ENCODE measurements at regions not wholly inside any gene's neighbourhood (a gene's known extent, or its start where the extent isn't known, plus 50 kb on each side); places are given as distances from the start of the nearest gene placed in this dataset.
"Not testable (repeated sequence)": the region's sequence is repeated elsewhere in the genome, so short reads cannot be mapped to it uniquely, and the experiment has no call there.

DNA sequence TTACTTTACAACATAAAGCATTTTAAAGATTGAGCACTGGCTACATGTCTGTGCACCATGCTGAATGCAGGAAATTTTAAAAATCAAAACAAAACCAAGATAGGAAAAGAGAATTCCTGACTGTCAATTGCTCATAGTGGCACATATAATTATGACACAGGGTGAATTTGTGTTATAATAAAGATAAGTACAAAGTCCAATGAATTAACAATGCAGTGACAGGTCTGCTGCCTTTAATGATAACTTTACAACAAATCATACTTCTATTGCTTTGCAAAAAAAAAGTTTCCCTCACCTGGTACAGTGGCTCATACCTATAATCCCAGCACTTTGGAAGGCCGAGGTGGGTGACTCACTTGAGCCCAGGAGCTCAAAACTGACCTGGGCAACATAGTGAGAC is 93.8 kb upstream of the OSBPL8 start:
- DNase-seq (ENCODE audit: low read depth in 1 of 2, low spot score in 1 of 2): no peak

DNA sequence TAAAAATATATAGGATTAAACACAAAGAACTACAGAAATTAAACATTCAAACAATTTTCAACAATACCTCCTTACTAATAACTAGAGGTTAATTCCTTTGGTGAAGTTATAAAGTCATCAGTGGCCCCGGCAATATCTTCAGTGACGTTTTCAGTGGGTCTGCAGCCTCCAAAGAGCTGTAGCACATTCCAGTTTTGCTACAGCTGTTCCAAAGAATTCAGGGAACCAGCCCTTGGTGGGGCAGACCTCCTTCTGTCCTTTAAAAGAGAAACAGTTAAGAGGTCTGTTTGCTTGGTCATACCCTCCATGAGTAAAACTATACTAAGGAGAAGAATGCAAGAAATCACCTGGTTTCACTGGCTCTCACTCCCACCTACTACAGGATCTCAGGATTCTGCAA is 99.2 kb upstream of the ZDHHC17 start:
- DNase-seq (ENCODE audit: low read depth in 1 of 2, low spot score in 1 of 2): no peak

DNA sequence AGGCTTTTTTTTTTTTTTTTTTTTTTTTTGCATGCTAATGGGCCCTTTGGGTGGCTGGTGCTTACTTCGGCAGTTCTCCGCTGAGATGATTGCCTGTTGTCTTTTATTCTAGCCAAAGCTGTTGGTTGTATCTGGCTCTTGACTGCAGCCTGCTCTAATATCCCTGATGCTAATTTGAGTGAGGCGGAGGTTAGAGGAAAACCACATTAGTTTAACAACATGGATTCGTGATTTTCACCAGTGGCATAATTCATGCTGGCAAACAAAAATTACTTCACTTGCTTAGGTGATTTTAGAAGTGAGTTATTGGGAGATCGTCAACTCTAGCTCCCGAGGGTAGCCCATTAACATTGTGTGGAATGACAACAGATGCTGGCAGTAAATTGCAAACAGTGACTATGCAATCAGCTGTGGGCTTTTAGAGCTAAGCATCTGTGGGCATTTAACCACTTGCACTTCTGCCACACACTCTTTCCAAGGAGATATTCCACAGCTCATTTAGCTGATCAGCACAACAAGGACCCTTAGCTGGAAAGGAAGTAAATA is 97.6 kb upstream of the ZDHHC17 start:
- no peak for DNase-seq (ENCODE audit: low read depth in 1 of 2, low spot score in 1 of 2)

DNA sequence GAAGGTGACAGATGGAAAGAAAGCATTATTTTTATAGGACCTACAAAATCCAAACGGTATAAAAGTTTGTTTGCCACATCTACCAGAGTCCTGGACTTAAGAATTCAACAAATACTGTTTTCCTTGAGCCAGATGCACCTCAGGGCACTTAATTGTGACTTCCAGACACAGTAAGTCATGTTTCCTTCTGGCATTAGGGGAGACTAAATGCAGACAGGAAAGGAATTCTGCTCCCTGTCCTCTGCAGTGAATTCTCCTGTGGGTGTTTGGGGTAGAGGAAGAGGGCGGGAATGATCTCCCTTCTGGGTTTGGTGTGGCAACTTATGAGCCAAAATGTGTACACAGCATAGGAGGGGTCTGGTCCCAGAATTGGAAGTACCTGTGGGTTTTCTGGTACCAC is 93.9 kb upstream of the ZDHHC17 start:
- no peak for DNase-seq (ENCODE audit: low read depth in 1 of 2, low spot score in 1 of 2)

DNA sequence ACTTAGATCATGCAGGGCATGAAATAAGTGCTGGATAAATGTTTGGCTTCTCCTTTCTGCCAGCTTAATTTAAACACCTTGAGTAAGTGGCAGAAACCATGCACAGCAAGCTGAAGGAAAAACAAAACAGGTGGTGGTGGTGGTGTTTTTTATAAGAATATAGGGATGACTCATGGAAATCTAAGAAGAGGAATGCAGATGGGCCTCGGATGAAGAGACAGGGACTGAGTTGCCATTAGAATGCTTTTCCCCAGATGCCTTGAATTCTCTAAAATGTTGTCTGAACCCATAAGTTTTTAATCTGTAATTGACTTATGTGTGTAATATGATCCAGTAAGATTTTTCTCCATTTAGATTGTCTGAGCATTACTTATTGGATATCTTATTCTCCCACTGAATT is 93.1 kb upstream of the ZDHHC17 start:
- no peak for DNase-seq (ENCODE audit: low read depth in 1 of 2, low spot score in 1 of 2)

DNA sequence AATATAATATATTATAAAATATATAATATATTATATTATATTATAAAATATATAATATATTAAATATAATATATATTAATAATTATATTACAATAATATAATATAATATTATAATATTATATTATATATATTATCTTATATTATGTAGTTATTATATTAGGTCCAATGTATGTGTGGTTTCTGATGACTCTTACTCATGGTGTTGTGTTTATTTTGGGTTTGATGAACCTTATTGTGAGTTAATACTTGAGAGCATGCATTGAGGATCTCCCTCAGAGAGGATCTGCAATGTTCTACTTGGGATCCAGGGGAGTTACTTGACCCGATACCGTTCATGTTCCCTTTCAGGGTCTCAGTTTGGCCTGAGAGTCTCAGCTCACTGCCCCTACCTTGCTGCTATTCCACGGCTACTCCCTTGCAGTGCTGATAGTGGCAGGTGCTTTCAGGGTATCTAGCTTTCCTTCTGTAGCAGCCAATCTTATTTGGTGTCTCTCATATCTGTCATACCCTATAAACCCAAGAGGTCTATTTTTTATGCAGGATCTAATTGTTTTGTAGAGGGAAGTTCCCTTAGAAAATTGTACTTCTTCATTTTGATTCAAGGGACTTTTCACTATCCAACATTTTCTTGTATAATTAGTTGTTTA is 89.1 kb upstream of the ZDHHC17 start:
- no peak for DNase-seq (ENCODE audit: low read depth in 1 of 2, low spot score in 1 of 2)

DNA sequence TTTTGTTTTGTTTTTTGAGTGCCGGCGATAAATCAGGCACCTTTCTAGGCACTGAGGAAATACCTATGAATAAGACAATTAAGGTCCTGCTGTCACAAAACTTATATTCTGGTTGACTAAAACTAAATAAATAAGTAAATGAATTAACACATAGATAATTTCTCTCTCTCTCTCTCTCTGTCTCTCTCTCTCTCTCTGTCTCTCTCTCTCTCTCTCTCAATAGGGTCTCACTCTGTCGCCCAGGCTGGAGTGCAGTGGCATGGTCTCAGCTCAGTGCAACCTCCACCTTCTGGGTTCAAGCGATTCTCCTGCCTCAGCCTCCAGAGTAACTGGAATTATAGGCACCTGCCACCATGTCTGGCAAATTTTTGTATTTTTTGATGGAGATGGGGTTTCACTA is 87.7 kb upstream of the ZDHHC17 start:
- DNase-seq (ENCODE audit: low read depth in 1 of 2, low spot score in 1 of 2): not testable (repeated sequence)

DNA sequence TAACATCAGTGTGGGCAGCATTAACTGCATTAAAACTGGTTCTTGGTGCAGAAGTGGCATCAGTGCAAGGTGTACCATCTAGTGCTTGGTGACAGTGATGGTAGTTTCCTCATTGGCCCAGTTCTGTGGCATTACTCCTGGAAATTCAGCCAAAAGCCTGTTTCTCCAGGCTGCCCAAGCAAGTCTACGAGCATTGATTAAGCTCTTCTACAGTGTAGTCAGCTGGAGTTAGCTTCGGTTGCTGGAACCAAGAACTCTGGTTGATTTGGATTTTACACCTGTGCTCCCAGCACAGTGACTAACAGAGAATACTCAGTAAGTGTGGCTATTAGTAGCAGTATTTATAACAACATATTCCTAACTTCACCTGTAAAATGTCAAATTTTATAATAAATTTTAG is 84.9 kb upstream of the ZDHHC17 start:
- no peak for DNase-seq (ENCODE audit: low read depth in 1 of 2, low spot score in 1 of 2)

DNA sequence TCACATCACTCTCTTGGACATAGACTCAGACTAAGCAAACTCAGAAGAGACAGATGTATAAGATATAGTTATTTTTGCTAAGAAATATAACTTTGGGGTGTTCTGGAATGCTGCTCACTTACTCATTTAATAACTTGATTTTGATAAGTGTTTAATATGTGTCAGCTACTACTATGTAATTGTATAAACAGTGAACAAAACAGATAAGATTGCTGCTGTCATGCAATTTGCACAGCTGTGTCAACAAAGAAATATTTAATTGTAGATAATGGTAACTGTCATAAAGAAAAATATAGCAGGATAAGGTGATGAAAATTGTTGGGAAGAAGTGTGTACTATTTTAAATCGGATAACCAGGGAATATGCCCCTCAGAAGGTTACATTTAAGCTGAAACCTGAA is 84.1 kb upstream of the ZDHHC17 start:
- DNase-seq (ENCODE audit: low read depth in 1 of 2, low spot score in 1 of 2): no peak

DNA sequence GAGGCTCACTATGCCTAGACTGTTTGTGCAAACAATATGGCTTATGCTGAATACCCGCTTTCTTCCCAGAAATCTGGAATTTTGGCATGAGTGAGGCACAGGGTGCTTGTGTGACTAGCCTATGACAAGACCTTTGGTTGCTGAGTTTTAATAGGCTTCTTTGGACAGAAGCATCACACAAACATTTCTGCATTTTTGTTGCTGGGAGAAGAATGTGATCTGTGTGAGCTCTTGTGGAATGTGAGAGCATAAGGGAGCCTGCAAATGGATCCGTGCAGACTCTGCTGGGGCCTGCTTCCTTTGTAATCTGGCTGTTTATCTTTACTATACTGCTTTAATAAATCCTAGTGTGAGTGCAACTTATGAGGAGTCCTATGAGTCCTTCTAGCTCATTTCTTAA is 83.0 kb upstream of the ZDHHC17 start:
- DNase-seq (ENCODE audit: low read depth in 1 of 2, low spot score in 1 of 2): no peak

DNA sequence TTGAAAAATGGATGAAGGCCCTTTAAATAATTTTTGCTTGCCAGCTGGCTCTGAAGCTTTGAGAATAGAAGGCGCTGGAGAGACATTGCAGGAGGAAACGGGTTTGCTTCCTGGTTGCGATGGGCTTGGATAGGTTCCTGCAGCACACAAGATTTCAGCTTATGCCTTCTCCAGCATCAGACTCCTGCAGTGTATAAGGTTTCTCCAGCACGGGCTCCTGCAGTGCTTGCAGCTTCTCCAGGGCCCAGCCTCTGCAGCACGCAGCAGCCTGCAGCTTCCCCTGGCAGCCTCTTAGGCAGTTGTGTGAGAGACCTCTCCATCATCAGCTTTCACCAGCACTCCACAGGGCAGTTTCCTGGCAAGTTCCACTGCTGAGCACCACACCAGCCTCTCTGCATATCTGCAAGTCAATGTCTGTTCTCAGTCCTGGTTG is 78.7 kb upstream of the ZDHHC17 start:
- no peak for DNase-seq (ENCODE audit: low read depth in 1 of 2, low spot score in 1 of 2)

DNA sequence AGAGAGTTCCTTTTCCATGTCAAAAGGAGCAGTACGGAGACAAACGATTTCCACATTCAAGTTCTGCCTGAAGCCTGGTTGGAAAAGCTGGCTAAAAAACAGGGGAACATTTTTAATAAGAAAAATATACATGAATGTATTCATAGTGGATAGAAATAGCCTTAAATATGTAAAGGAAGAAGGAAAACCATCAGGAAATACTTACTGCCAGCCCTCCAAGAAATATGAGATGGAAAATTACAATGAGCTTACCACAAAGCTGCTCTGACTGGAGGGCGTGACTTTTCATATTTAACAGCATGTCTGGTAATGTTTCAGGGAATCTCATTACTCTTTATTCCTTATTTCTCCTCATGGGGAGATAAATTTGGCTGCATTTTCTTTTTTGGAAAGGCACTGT is 75.9 kb upstream of the ZDHHC17 start:
- no peak for DNase-seq (ENCODE audit: low read depth in 1 of 2, low spot score in 1 of 2)

DNA sequence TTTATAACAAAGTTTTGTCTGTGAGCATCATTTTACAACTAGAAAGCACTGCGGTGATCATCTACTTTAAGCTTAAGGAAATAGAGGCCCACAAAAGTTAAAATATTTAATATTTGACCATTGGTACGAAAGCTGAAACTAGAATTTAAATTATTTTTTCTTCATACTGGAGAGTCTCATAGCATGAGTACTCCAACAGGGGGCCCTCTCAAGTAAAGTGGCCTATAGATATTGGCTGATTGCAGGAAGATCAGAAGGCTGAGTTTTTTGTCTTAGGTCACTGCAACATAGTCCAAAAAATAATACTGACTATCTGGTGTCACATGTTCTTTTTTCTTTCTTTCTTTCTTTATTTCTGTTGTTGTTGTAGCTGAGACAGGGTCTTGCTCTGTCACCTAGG is 75.3 kb upstream of the ZDHHC17 start:
- DNase-seq (ENCODE audit: low read depth in 1 of 2, low spot score in 1 of 2): no peak

DNA sequence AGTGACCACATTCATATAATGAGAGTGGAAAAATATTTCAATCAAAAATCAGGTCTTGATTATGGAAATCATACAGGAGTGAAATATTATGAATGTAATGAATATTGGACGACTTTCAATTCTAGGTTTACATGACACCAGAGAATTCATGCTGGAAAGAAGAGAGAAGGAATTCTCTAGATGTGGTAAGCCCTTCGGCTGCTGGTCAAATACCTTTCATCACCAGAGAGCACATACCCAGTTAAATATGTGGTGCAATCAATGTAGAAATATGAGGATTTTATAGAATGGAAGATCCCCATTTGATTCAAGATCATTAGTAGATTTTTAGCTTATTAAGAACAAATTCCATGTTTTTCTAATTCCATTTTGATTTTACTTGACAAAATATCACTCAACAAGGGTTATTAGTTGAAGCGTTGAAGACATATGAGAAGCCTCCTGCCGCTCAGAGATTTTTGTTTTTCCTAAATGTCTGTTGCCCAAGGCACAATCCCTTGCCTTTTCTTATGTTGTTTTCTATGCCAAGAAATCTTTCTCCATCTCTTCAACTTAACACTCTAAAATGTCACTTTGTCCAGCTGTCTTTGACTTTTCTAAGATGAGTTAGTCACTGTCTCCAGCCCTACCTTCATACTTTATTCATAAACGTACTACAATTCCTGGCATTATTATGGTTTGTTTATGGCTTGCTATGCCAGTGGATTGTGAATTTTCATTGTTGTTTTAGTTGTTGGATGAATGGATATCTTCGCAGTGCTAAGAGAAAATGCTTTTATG is 72.8 kb upstream of the ZDHHC17 start:
- no peak for DNase-seq (ENCODE audit: low read depth in 1 of 2, low spot score in 1 of 2)

DNA sequence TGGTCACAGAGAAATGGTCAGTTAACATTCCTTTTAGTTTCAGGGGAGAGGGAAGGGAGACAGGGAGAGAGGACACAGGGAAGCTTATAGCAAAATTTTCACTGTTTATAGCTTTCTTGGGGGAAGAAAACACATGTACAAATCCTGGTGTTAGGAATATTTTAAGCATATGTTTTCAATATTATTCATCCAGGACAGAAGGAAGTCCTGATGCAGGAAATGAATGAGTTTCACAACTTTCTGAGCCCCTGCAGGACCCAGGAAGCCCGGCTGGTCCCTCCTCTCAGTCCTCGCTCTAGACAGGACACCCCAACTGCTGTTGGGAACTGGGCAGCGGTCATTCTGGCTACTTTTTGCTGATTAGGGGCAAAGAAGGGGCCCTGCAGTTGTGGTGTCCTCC is 71.1 kb upstream of the ZDHHC17 start:
- no peak for DNase-seq (ENCODE audit: low read depth in 1 of 2, low spot score in 1 of 2)

DNA sequence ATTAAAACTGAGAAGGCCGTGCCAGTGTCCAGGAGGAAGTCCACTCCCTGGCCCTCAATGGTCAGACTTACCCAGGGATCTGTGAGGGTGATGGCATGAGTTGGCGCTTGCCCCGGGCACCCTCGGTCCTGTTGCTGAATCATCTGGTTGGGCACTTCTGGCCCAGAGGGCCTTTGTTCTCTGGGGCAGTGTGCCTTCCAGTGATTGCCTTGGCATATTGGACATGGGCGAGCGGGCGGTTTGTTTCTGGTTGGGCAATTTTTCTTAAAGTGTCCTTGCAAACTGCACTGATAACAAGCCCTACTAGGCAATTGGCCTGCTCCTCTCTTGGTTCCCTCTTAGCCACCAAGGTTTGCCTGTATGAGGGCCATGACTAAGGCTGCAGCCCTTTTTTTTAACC is 69.5 kb upstream of the ZDHHC17 start:
- no peak for DNase-seq (ENCODE audit: low read depth in 1 of 2, low spot score in 1 of 2)

DNA sequence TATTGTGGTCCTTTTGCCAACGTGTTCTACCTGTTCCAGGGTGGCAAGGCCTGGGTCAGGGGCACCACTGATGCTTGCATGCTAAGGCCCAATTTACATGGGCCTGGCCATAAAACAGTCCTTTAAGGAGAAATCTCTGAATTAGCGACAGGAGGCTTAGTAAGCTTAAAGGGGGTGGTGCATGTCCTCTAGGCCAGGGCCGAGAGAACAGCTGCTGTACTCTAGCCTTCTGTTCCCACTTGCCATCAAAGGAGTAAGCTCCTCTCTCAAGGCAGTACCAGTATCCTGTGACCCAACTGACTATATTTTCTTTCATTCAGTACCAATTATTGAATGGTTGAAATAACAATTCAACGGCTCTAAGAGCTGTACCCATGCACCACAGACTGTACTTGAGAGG is 67.7 kb upstream of the ZDHHC17 start:
- DNase-seq (ENCODE audit: low read depth in 1 of 2, low spot score in 1 of 2): no peak

DNA sequence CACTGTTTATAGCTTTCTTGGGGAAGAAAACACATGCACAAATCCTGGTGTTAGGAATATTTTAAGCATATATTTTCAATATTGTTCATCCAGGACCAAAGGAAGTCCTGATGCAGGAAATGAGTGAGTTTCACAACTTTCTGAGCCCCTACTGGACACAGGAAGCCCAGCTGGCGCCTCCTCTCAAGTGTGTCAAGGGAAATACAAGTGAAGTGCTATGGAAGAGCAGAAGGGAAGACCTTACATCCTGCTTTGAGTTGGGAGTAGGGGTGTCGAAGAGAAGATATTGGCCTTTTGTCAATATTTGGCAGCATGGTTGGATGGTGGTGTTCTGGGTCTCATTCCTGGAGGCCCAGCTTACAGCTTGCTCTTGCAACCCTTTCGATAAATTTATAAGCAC is 66.1 kb upstream of the ZDHHC17 start:
- no peak for DNase-seq (ENCODE audit: low read depth in 1 of 2, low spot score in 1 of 2)

DNA sequence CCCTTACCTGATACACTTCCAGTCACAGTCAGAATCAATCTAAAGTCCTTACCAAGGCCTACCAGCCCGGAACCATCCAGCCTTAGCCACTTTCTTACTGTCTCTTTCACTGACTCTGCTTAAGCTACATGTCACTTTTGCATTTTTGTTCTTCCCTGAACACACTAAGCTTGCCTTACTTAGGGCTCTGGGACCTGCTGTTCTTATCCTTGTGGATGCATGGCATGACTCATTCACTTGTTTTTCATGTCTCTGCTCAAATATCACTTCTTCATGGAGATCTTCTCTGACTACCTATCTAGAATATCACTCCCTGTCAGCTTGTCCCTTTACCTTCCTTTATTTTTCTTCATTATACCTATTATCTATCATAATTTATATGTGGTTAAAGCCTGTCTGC is 65.6 kb upstream of the ZDHHC17 start:
- no peak for DNase-seq (ENCODE audit: low read depth in 1 of 2, low spot score in 1 of 2)

DNA sequence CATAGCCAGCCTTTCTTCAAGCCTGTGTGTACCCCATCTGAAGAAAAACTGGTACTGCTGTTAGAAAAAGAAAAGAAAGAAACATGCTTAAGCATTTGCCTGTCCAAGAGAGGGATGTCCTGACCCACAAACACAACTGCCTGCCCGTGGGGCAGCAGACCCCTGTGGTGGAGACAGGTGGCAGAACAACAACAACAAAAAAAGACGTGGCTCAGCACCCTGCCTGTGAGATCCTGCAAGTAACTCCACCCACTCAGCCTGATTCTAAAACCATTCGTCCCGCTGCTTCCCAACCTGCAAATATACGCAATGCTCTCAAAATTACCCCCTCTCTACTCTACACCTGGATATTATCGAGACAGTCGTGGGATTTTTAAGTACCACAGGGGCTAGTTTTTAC is 64.9 kb upstream of the ZDHHC17 start:
- DNase-seq (ENCODE audit: low read depth in 1 of 2, low spot score in 1 of 2): no peak

DNA sequence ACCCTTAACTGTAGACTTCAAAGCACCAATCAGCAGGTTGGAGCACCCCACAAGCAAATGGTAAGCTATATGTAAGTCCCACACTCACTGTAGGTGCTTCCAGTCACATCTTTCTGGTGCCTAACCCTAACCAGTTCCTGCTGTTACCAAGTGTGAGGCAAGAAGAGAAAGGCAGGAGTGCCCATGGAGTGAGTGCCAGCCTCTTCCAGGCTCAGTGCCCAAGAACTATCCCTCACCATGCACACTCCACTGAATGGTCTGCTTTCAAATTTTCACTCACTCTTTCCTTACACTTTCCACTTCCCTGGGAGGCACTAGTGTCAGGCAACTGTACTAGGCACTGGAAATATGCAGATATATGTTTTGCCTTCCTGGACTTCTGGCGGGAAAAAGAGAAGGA is 62.2 kb upstream of the ZDHHC17 start:
- no peak for DNase-seq (ENCODE audit: low read depth in 1 of 2, low spot score in 1 of 2)

DNA sequence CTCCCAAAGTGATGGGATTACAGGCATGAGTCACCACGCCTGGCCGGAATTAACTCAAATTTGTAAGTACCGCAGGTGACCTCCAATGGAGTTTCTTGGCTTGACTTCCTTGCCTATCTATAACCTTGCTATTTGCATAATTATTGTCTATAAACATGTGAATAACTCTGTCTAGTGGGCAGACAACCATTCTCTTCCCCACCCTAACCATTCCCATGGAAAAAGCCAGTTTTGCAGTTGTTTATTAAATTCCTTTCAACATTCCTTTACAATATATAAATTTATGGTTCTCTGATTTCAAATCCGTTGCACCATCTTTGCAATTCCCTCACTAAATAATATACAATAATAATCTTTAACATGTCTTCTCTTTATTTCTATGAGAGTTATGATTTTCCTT is 61.0 kb upstream of the ZDHHC17 start:
- no peak for DNase-seq (ENCODE audit: low read depth in 1 of 2, low spot score in 1 of 2)

DNA sequence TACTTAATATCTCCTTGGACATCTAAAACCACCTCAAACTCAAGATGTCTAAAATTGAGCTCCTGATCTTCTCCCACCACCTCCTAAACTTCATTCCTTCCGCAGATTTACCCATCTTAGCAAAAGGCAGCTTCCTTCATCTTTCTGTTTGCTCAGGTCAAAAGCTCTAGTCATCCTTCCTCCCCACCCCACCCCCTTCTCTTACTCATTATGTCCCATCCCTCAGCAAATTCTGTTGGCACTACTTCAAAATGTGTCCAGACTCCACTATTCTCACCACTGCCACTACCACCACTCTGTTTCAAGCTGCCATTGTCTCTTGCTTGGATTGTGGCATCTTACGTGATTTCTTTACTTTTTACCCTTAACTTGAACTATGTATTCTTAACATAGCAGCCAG is 59.2 kb upstream of the ZDHHC17 start:
- DNase-seq (ENCODE audit: low read depth in 1 of 2, low spot score in 1 of 2): no peak

All from stimulated activated CD4-positive, alpha-beta T cell treated with anti-CD3 and anti-CD28 coated beads, Interleukin-15, amount 100 ng/mL, for 1 hour (primary cell).